Prostate gland (tissue), 2 donors: ENCODE measurements at regions not wholly inside any gene's neighbourhood (a gene's known extent, or its start where the extent isn't known, plus 50 kb on each side); places are given as distances from the start of the nearest gene placed in this dataset.

ENCODE experiments used
- POLR2A ChIP-seq: fragments of 450-650 bp; IDR thresholded peaks from one replicate; pipeline ENCODE4 v1.6.1; 2016; ENCODE audit warnings: antibody characterized with exemption, mild to moderate bottlenecking
- TF ChIP-seq, protein P1 (sequence below), 4 experiments: fragments of 200-600 bp in 2 of 4; fragments of 450-650 bp in 2 of 4; sonication (generic) in 2 of 4; IDR thresholded peaks; 1 replicate in 3 of 4; 2 replicates in 1 of 4; pipeline ENCODE4 v1.5.1; 2016 to 2019; ENCODE audit warnings: antibody characterized with exemption in 4 of 4, mild to moderate bottlenecking in 2 of 4, moderate library complexity in 2 of 4

DNA sequence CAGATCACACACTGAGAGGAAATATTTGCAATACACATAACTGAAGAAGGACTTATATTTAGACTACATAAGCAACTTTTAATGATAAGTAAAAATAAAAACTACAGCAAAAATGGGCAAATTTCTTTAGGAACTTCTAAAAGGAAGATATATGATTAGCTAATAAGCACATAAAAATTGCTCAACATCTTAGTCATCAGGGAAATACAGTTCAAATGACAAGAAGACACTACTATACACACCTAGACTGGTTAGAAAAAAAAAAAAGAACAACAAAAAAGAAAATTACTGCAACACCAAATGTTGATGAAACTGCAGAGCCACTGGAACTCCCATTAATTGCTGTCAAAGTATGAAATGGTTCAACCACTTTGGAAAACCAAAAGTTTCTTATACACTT lies 1247.5 kb upstream of the ACVR2A start:
- TF ChIP-seq, protein P1, sequence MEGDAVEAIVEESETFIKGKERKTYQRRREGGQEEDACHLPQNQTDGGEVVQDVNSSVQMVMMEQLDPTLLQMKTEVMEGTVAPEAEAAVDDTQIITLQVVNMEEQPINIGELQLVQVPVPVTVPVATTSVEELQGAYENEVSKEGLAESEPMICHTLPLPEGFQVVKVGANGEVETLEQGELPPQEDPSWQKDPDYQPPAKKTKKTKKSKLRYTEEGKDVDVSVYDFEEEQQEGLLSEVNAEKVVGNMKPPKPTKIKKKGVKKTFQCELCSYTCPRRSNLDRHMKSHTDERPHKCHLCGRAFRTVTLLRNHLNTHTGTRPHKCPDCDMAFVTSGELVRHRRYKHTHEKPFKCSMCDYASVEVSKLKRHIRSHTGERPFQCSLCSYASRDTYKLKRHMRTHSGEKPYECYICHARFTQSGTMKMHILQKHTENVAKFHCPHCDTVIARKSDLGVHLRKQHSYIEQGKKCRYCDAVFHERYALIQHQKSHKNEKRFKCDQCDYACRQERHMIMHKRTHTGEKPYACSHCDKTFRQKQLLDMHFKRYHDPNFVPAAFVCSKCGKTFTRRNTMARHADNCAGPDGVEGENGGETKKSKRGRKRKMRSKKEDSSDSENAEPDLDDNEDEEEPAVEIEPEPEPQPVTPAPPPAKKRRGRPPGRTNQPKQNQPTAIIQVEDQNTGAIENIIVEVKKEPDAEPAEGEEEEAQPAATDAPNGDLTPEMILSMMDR (IDR thresholded peaks at IDR 0.05), result no peak
- TF ChIP-seq POLR2A, result no peak
